SK-N-SH treated with all-trans-retinoic acid at 6 μM for 48 hours (cell line): ENCODE measurements at regions not wholly inside any gene's neighbourhood (a gene's known extent, or its start where the extent isn't known, plus 50 kb on each side); places are given as distances from the start of the nearest gene placed in this dataset.

Source experiments
- ATAC-seq: fragments of 200-7000 bp; cut with Tn5 transposase; 3 replicates; pipeline ENCODE4 v1.9.1; 2020; ENCODE audit warnings: mild to moderate bottlenecking, moderate library complexity
- ARNTL ChIP-seq: fragments of 450-650 bp; formaldehyde crosslinking; IDR thresholded peaks from 2 replicates; pipeline ENCODE4 v1.5.0; 2020; ENCODE audit warnings: low read depth, mild to moderate bottlenecking, moderate library complexity, borderline replicate concordance
- BACH2 ChIP-seq: fragments of 250-450 bp; sonication (Bioruptor Pico); IDR thresholded peaks from 2 replicates; pipeline ENCODE4 v1.9.0; 2021; ENCODE audit warnings: mild to moderate bottlenecking, borderline replicate concordance
- CREB5 ChIP-seq: fragments of 250-450 bp; sonication (Bioruptor Pico); IDR thresholded peaks from 2 replicates; pipeline ENCODE4 v1.5.1; 2020; ENCODE audit warnings: low read depth, mild to moderate bottlenecking, moderate library complexity
- ISL1 ChIP-seq: fragments of 250-450 bp; sonication (Bioruptor Pico); IDR thresholded peaks from 2 replicates; pipeline ENCODE4 v2.1.2; 2022; ENCODE audit warnings: mild to moderate bottlenecking, moderate library complexity
- OSR1 ChIP-seq: fragments of 250-450 bp; sonication (Bioruptor Pico); IDR thresholded peaks from 2 replicates; pipeline ENCODE4 v1.8.0; 2022; ENCODE audit warnings: moderate library complexity, mild to moderate bottlenecking, inconsistent platforms
- PATZ1 ChIP-seq: fragments of 250-450 bp; sonication (Bioruptor Pico); IDR thresholded peaks from 2 replicates; pipeline ENCODE4 v1.8.0; 2020; ENCODE audit warnings: mild to moderate bottlenecking, moderate library complexity, borderline replicate concordance
- POU6F1 ChIP-seq: fragments of 250-450 bp; sonication (Bioruptor Pico); IDR thresholded peaks from 2 replicates; pipeline ENCODE4 v1.8.0; 2021; ENCODE audit warnings: low read depth, mild to moderate bottlenecking, moderate library complexity, borderline replicate concordance
- SNAI2 ChIP-seq: fragments of 250-450 bp; sonication (Bioruptor Pico); IDR thresholded peaks from 2 replicates; pipeline ENCODE4 v1.5.0; 2020; ENCODE audit warnings: mild to moderate bottlenecking, moderate library complexity
- TCF4 ChIP-seq: fragments of 250-450 bp; sonication (Bioruptor Pico); IDR thresholded peaks from 2 replicates; pipeline ENCODE4 v1.8.0; 2021; ENCODE audit warnings: mild to moderate bottlenecking, moderate library complexity, borderline replicate concordance
- TOX ChIP-seq: fragments of 250-450 bp; sonication (Bioruptor Pico); IDR thresholded peaks from 2 replicates; pipeline ENCODE4 v1.8.0; 2021; ENCODE audit warnings: mild to moderate bottlenecking, moderate library complexity, borderline replicate concordance
- TSHZ2 ChIP-seq: fragments of 250-450 bp; sonication (Bioruptor Pico); IDR thresholded peaks from 2 replicates; pipeline ENCODE4 v1.5.0; 2020; ENCODE audit warnings: mild to moderate bottlenecking, moderate library complexity
- ZC3H10 ChIP-seq: fragments of 250-450 bp; sonication (Bioruptor Pico); IDR thresholded peaks from 2 replicates; pipeline ENCODE4 v1.5.1; 2021; ENCODE audit warnings: mild to moderate bottlenecking, moderate library complexity
- ZFP3 ChIP-seq: fragments of 250-450 bp; sonication (Bioruptor Pico); IDR thresholded peaks from 2 replicates; pipeline ENCODE4 v1.5.0; 2020; ENCODE audit warnings: mild to moderate bottlenecking, moderate library complexity
- ZFP30 ChIP-seq: fragments of 450-650 bp; formaldehyde crosslinking; IDR thresholded peaks from 2 replicates; pipeline ENCODE4 v1.5.0; 2022; ENCODE audit warnings: mild to moderate bottlenecking, moderate library complexity
- ZNF565 ChIP-seq: fragments of 450-650 bp; formaldehyde crosslinking; conservative IDR thresholded peaks from 2 replicates; pipeline ENCODE4 v1.5.0; 2020; ENCODE audit warnings: low read depth, mild to moderate bottlenecking, moderate library complexity
- ZNF70 ChIP-seq: fragments of 450-650 bp; formaldehyde crosslinking; IDR thresholded peaks from 2 replicates; pipeline ENCODE4 v1.5.0; 2020; ENCODE audit warnings: mild to moderate bottlenecking, moderate library complexity

- TF ChIP-seq ZFP3 (CRISPR knock-in tag) (no peak), OSR1 (no peak), ARNTL (CRISPR knock-in tag) (no peak), BACH2 (CRISPR knock-in tag) (no peak), CREB5 (CRISPR knock-in tag) (no peak), PATZ1 (no peak), TOX (CRISPR knock-in tag) (no peak)
- ATAC-seq = no peak
Measured at GRCh38 chr2:155070489-155070888, 372.0 kb downstream of the KCNJ3 start.

GRCh38 chr2:155062922-155063258, 364.4 kb downstream of the KCNJ3 start:
- no peak for ATAC-seq
- no peak for TF ChIP-seq ZC3H10 (CRISPR knock-in tag)
- TF ChIP-seq CREB5 (CRISPR knock-in tag) = no peak
- TF ChIP-seq BACH2 (CRISPR knock-in tag) = no peak
- TF ChIP-seq POU6F1 (CRISPR knock-in tag) = no peak
- no peak for TF ChIP-seq TOX (CRISPR knock-in tag)
- TF ChIP-seq ISL1 = no peak
- no peak for TF ChIP-seq ARNTL (CRISPR knock-in tag)
- no peak for TF ChIP-seq ZNF565 (CRISPR knock-in tag)
- no peak for TF ChIP-seq TCF4 (CRISPR knock-in tag)
- TF ChIP-seq ZFP30 (CRISPR knock-in tag) = no peak
- TF ChIP-seq SNAI2 (CRISPR knock-in tag) = no peak
- no peak for TF ChIP-seq ZNF70
- TF ChIP-seq OSR1 = no peak

GRCh38 chr2:155062250-155062921, 363.9 kb downstream of the KCNJ3 start:
- no peak for ATAC-seq

More at GRCh38 chr2:155062250-155062921, 363.9 kb downstream of the KCNJ3 start:
- TF ChIP-seq TCF4 (CRISPR knock-in tag) = no peak
- no peak for TF ChIP-seq OSR1
- TF ChIP-seq ZFP3 (CRISPR knock-in tag) = no peak
- TF ChIP-seq TSHZ2 (CRISPR knock-in tag) = no peak
